NOMO-1 treated with DMSO at 0.1 percent for 48 hours (cell line): ENCODE measurements at regions not wholly inside any gene's neighbourhood (a gene's known extent, or its start where the extent isn't known, plus 50 kb on each side); places are given as distances from the start of the nearest gene placed in this dataset.
"Not testable (repeated sequence)": the region's sequence is repeated elsewhere in the genome, so short reads cannot be mapped to it uniquely, and the experiment has no call there.

ENCODE experiments used
- DNase-seq: peaks from one replicate; lab custom pipeline; 2025; ENCODE audit not compliant: unreplicated experiment; lab: John Stamatoyannopoulos, UW

GRCh38 chr21:18117176-18117575 lies 127.5 kb upstream of the CHODL start:
- DNase-seq = no peak

DNA sequence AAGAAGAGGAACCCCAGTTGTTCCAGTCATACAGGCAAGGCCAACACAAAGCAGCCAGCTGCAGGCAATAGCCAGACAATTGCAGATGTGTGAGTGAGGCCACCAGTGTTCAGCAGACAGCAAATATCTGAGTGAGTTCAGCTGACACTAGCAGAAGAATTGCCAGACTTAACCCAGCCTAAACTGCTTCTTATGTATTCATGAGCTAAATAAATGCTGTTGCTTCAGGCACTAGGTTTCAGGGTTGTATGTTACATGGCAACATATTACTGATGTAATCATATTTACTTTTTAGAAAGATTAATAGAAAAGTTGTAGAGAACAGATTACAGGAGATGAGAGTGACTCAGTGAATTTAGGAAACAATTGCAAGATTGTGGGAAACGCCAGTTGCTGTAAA lies 129.8 kb upstream of the CHODL start:
- DNase-seq = no peak

- DNase-seq = no peak
Measured at GRCh38 chr21:18104802-18105201, 139.8 kb upstream of the CHODL start.

DNA sequence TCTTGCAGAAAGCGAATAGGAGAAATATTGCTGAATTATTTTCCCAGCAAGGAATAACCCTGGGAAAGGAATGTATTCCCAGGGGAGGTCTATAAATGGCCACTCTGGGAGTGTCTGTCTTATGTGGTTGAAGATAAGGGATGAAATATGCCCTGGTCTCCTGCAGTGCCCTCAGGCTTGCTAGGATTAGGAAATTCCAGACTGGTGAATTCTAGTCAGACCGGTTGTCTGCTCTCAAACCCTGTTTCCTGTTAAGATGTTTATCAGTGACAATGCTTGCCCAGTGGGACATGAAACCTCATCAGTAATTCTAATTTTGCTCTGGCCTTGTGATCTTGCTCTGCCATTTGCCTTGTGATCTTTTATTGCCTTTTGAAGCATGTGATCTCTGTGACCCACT lies 148.2 kb upstream of the CHODL start:
- DNase-seq = not testable (repeated sequence)

DNA sequence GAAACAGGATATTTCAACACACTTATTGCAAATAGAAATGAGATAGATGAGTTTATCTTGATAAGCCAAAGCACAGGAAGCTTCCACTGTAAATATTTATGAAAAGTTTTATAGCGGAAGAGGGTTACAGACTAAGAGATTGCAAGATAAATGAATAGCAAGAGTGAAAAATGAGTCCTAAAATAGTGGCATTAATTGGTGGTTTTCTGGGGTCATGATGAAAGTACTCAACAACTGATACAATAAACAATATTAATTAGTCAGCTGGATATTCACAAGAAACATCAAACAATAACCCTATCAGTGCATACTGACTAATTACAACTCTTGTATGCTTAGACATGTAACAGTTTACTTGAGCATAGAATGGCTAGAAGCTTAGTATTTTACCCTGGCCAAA lies 154.8 kb upstream of the CHODL start:
- DNase-seq = no peak

DNA sequence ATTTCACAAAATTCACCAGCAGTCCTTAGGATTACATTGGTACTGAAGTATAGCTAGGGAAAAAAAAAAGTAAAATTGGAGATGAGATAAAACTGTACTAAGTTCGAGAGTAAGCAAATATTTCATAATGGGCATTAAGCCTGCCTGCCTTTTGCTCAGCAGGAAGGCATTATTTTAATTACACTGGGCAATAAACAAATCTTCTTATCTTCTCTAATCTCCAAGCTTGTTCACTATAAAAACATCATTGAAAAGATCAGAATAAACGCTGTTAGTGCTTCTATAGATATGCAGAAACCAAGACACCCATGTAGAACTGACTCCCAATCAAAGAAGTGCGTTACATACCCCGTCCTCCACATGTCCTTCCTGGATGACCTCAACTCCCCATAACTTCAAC lies 174.2 kb upstream of the CHODL start:
- no peak for DNase-seq

DNA sequence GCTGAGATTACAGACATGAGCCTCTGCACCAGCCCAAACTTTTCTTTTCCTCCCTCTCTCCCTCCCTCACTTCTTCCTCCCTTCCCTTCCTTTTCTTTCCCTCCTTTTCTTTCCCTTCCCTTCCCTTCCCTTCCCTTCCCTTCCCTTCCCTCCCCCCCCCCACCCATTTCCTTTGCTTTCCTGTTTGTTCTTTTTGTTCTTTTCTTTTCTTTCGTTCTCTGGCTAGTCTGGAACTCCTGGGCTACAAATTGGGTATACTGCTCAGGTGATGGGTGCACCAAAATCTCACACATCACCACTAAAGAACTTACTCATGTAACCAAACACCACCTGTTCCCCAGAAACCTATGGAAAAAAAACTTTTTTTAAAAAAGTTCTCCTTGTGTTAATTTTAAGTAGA lies 174.8 kb upstream of the CHODL start:
- DNase-seq = no peak

DNA sequence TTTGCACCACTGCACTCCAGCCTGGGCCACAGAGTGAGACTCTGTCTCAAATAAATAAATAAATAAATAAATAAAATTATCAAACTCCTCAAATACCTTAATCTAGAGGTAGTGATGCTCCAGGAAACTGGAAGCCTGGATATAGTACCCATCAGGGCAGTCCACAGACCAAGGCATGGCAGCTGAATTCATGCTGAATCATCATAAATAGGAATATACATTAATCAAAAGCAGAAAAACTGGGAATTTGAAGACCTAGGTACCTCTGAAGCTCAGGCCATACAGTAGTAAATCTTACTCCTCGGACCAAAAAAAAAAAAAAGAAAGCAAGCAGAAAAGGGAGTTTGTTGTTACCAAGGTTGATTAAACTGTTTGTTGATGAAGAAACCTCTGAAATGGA lies 184.2 kb upstream of the CHODL start:
- no peak for DNase-seq

GRCh38 chr21:18058731-18059398 lies 185.8 kb upstream of the CHODL start:
- no peak for DNase-seq

DNA sequence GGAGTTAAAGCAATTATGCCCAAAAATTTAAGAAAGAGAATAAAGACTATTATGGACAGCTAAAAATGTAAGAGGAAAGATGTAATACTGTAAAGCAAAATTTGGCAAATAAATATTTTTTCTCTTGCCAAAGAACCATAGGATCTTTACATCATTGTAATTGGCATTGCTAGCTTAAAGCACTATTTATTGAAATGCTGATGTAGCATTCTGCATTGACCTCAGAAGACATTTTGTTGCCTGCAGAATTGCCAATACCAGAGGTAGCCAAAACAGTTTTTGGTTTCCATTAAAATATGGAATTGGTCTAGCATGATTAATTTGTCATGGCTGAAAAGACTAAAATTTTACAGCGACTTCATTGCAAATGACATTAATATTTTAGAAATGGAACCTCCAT lies 191.5 kb upstream of the CHODL start:
- DNase-seq = no peak

GRCh38 chr21:18049461-18049860 lies 195.2 kb upstream of the CHODL start:
- no peak for DNase-seq

- no peak for DNase-seq
Measured at GRCh38 chr21:18041012-18041411, 203.6 kb upstream of the CHODL start.

DNA sequence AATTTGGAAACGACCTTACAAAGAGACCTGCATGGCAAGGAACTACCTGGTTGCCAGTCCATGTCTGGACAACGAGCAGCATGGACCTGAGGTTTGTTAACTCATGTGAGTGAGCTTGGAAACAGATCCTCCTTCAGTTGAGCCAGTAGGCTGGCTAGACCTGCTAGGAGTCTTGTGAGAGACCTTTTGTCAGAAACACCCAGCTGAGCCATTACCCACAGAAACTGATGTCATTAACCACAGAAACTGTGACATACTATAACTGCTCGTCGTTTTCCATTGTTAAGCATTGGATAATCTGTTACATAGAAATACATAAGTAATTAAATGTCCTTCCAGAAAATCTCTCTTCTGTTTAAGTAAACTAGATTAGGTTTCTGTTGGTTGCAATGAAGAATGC lies 211.1 kb upstream of the C21orf91 start:
- DNase-seq = no peak

DNA sequence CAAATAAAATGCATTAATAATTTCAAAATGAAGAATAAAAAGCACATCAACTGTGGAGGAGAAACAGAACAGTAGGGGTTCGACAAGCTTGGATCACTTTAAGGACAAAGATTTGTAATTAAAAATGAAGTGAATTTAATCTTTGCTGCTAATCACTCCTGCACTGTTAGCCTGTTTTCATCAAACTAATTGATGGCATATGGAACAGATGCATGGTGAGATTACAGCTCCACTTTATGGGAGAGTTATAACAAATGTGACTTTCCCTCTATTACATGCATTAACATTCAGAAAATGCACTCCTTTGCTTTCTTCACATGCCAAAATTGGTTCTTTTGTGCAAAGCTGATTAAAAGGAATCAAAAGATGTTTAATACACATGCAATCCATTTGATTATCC lies 207.2 kb upstream of the C21orf91 start:
- DNase-seq = no peak

DNA sequence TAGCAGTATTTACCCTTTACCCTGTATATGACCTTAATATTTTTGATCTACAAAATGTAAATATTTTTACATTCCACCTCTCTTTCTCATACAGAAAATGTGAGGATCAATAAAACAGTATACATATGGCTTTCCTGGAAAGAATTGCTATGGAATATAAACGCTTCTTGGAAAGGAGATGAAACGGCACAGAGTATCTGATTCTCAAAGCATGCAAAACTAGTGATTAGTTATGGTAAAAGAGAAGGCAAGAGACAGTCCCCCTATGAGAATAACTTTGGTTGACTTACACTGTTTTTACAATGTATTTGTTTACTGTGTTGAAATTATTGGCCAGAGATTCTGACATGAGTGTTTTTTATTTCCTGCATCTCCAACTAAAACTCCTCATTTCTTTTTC lies 204.6 kb upstream of the C21orf91 start:
- no peak for DNase-seq

- no peak for DNase-seq
Measured at GRCh38 chr21:18023157-18023556, 204.0 kb upstream of the C21orf91 start.

- no peak for DNase-seq
Measured at GRCh38 chr21:18007121-18007520, 188.0 kb upstream of the C21orf91 start.

DNA sequence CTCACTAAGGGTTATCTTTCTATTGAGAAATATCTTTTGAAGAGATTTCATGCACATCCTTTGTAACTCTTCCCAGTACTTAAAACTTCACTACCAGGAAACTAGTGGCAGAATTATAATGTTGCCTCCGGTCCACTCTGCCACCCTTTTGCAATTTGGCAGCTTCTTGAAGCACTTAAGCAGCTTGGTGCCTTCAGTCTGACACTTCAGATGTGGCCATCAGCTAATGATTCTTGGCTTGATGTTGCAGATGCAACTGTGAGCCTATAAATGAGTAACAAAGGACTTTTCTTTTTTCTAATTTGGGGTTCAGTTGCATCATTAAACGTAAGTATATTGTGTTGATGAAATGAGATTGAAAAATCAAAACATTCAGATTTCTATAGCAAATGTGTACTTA lies 187.5 kb upstream of the C21orf91 start:
- no peak for DNase-seq

GRCh38 chr21:18002393-18002792 lies 183.2 kb upstream of the C21orf91 start:
- DNase-seq = no peak

DNA sequence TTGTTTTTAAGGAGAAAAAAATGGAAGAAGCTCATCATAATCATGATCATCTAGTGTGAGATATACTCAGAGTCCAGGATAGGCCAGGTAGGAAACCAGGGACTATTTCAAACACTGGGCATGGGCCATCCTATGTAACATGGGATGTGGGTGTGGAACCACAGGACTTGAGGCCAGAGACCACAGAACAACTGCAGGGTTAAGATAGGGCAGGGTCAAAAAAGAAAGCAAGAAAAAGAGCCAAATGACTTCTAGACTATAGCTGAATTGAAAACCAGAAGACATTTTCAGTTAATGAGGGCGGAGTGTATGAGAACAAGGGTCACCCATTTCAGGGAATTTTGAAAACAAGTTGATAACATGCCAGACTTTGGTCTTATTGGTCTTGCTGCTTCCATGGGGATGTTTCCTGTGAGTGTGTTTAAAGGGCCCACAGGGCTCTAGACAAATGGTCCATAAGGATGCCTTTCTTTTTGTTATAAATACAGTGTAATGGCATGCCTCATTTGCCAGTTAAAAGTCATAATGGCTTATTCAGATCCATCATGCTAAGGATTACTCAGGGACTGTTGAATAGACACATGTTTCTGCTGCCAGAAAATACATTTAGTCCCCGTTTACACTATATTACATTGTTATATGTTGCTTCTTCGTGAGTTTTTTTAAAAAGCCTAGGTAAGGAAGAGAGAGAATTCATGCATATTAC lies 182.0 kb upstream of the C21orf91 start:
- DNase-seq = no peak

GRCh38 chr21:17998599-17998998 lies 179.4 kb upstream of the C21orf91 start:
- not testable (repeated sequence) for DNase-seq

DNA sequence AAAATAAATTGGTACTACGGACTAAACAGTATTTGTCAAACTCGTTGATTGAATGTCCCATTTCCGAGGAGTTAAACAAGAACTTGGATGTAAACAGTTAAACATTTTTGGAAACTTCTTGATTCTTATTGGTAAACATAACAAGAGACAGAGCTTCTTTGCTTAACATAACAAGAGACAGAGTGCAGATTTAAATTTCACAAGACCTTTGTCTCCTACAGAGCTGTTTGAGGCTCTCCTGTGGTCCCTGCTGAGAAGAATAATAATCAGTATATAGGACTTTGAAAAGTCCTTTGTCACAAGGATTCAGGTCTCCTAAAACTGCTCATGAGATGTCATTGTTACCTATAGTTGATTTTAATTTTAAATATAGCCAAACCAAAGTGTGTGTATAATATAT lies 170.6 kb upstream of the C21orf91 start:
- no peak for DNase-seq

GRCh38 chr21:17988102-17988437 lies 168.9 kb upstream of the C21orf91 start:
- no peak for DNase-seq
